ELF-1 (cell line): ENCODE measurements at regions not wholly inside any gene's neighbourhood (a gene's known extent, or its start where the extent isn't known, plus 50 kb on each side); places are given as distances from the start of the nearest gene placed in this dataset.
"Not testable (repeated sequence)": the region's sequence is repeated elsewhere in the genome, so short reads cannot be mapped to it uniquely, and the experiment has no call there.

Experiments used
- DNase-seq: peaks from one replicate; pipeline ENCODE4 v3.0.0-alpha.2; 2016; ENCODE audit warnings: low read depth, low spot score

- no peak for DNase-seq
These were observed 63.7 kb upstream of the SYT4 start for GRCh38 chr18:43341014-43341413.

- DNase-seq, result no peak
These were observed 72.9 kb upstream of the SYT4 start for GRCh38 chr18:43350176-43350575.

- DNase-seq, result no peak
These were observed 87.2 kb upstream of the SYT4 start for GRCh38 chr18:43364535-43364934.

GRCh38 chr18:43367895-43368294 is 90.6 kb upstream of the SYT4 start:
- no peak for DNase-seq

- DNase-seq, result not testable (repeated sequence)
These were observed 92.0 kb upstream of the SYT4 start for GRCh38 chr18:43369311-43369710.

GRCh38 chr18:43372773-43373172 is 95.5 kb upstream of the SYT4 start:
- DNase-seq, result no peak

GRCh38 chr18:43380104-43380672 is 102.9 kb upstream of the SYT4 start:
- no peak for DNase-seq

- DNase-seq, result no peak
These were observed 105.5 kb upstream of the SYT4 start for GRCh38 chr18:43382641-43383403.

GRCh38 chr18:43389163-43389562 is 111.9 kb upstream of the SYT4 start:
- DNase-seq, result no peak

- DNase-seq, result no peak
These were observed 114.9 kb upstream of the SYT4 start for GRCh38 chr18:43392168-43392567.

- DNase-seq, result no peak
These were observed 115.9 kb upstream of the SYT4 start for GRCh38 chr18:43393174-43393573.

- no peak for DNase-seq
These were observed 119.0 kb upstream of the SYT4 start for GRCh38 chr18:43396266-43396665.

- DNase-seq, result no peak
These were observed 121.3 kb upstream of the SYT4 start for GRCh38 chr18:43398601-43399000.

GRCh38 chr18:43405097-43405496 is 127.8 kb upstream of the SYT4 start:
- no peak for DNase-seq

GRCh38 chr18:43414006-43414405 is 136.7 kb upstream of the SYT4 start:
- DNase-seq, result no peak

- DNase-seq, result no peak
These were observed 142.8 kb upstream of the SYT4 start for GRCh38 chr18:43420091-43420490.

GRCh38 chr18:43420950-43421349 is 143.7 kb upstream of the SYT4 start:
- peak; percentile 14 for DNase-seq

GRCh38 chr18:43422518-43422917 is 145.2 kb upstream of the SYT4 start:
- DNase-seq, result peak; percentile 2

GRCh38 chr18:43435851-43436250 is 158.6 kb upstream of the SYT4 start:
- DNase-seq, result no peak

GRCh38 chr18:43442131-43442530 is 164.8 kb upstream of the SYT4 start:
- DNase-seq, result no peak

GRCh38 chr18:43442571-43442970 is 165.3 kb upstream of the SYT4 start:
- no peak for DNase-seq

- no peak for DNase-seq
These were observed 188.2 kb upstream of the SYT4 start for GRCh38 chr18:43465483-43465882.

- no peak for DNase-seq
These were observed 194.6 kb upstream of the SYT4 start for GRCh38 chr18:43471873-43472272.

- no peak for DNase-seq
These were observed 203.8 kb upstream of the SYT4 start for GRCh38 chr18:43481069-43481468.
